Muscle layer of colon (tissue), 2 donors: ENCODE measurements at regions not wholly inside any gene's neighbourhood (a gene's known extent, or its start where the extent isn't known, plus 50 kb on each side); places are given as distances from the start of the nearest gene placed in this dataset.

ENCODE experiments used
- H3K27ac ChIP-seq: one replicate; pipeline ENCODE4 v1.7.0; 2013; ENCODE audit warnings: low read depth, mild to moderate bottlenecking, low read length, moderate library complexity
- H3K27me3 ChIP-seq, 2 donors: one replicate each; pipeline ENCODE4 v1.7.0; 2013; ENCODE audit warnings: low read length in 2 of 2, mild to moderate bottlenecking in 2 of 2; ENCODE audit not compliant: insufficient read depth in 2 of 2, control insufficient read depth in 1 of 2
- H3K36me3 ChIP-seq: one replicate; pipeline ENCODE4 v1.7.0; 2013; ENCODE audit warnings: mild to moderate bottlenecking, low read length; ENCODE audit not compliant: insufficient read depth
- H3K4me1 ChIP-seq: one replicate; pipeline ENCODE4 v1.7.0; 2013; ENCODE audit warnings: mild to moderate bottlenecking, low read length; ENCODE audit not compliant: insufficient read depth
- H3K4me3 ChIP-seq, 2 donors: one replicate each; pipeline ENCODE4 v1.7.0; 2013; ENCODE audit warnings: low read length in 2 of 2, low read depth in 1 of 2, mild to moderate bottlenecking in 1 of 2, moderate library complexity in 1 of 2
- H3K9ac ChIP-seq: one replicate; pipeline ENCODE4 v1.7.0; 2013; ENCODE audit warnings: low read length
- H3K9me3 ChIP-seq: one replicate; pipeline ENCODE4 v1.7.0; 2013; ENCODE audit warnings: mild to moderate bottlenecking, low read length
- donor health status: abdominal sarcoma.
- donor health status: Adenocarcinoma of cecum.

DNA sequence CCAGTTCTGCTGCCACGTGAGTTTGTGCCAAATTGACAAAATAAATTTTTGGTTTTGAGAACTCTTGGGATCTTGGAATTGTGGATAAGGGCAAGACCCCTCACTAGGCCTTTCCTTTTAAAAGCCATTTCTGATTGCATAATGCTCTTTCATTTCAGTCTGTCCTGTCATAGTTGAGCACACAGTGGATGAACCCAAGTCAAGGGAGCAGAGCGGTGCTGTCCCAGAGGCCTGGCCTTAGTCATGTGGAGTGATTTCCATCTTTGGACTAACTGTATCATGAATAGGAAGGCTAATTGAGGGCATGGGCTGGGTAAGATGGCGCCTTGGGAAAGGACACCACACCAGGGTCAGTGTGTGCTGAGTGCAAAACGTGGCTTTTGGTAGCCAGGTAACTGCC lies 304.0 kb downstream of the UACA start:
- Histone ChIP-seq H3K27me3 (no peaks in the 10 kb centered on the region), H3K9ac (no peak overlapping the region), H3K9me3 (no peaks in the 10 kb centered on the region), H3K4me1 (peaks cover 6% of the 10 kb centered on the region), H3K36me3 (no peaks in the 10 kb centered on the region), H3K27ac (no peak overlapping the region), H3K4me3 (no peak overlapping the region)

DNA sequence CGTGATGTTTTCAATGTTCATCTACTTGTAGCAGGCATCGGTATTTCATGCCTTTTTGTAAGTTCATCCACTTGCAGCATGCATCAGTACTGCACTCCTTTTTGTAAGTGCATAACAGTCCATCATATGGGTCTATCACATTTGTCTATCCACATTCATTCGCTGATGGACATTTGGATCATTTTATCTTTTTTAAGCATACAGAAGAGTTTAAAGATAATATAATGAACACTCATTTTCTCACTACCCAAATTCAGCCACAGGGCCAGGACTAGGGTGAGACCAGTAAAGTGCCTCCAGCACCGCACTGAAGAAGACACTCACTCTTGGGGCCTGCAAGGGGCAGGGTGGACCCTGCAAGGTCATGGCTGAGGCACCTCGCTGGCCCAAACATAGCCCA lies 309.6 kb downstream of the UACA start:
- H3K9me3 ChIP-seq = no peaks in the 10 kb centered on the region
- H3K36me3 ChIP-seq = no peaks in the 10 kb centered on the region
- no peak overlapping the region for H3K4me3 ChIP-seq
- H3K9ac ChIP-seq = no peak overlapping the region
- no peak overlapping the region for H3K27ac ChIP-seq
- no peaks in the 10 kb centered on the region for H3K27me3 ChIP-seq
- H3K4me1 ChIP-seq = no peaks in the 10 kb centered on the region

DNA sequence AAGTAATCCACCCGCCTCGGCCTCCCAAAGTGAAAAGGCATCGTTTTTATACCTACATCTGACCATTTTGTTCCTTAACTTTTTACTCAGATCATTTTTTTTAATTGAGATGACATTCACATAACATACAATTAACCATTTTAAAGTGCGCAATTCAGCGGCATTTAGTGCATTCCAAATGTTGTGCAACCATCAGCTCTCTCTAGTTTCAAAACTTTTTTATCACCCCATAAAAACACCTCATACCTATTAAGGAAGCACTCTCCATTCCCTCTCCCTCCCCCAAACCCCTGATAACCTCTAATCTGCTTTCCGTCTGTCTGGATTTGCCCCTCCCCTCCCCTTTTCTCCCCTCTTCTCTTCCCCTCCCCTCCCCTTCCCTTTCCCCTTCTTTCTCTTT lies 310.1 kb downstream of the UACA start:
- Histone ChIP-seq H3K4me1 (no peaks in the 10 kb centered on the region), H3K9ac (no peak overlapping the region), H3K27ac (no peak overlapping the region), H3K9me3 (no peaks in the 10 kb centered on the region), H3K4me3 (no peak overlapping the region), H3K27me3 (no peaks in the 10 kb centered on the region), H3K36me3 (no peaks in the 10 kb centered on the region)

DNA sequence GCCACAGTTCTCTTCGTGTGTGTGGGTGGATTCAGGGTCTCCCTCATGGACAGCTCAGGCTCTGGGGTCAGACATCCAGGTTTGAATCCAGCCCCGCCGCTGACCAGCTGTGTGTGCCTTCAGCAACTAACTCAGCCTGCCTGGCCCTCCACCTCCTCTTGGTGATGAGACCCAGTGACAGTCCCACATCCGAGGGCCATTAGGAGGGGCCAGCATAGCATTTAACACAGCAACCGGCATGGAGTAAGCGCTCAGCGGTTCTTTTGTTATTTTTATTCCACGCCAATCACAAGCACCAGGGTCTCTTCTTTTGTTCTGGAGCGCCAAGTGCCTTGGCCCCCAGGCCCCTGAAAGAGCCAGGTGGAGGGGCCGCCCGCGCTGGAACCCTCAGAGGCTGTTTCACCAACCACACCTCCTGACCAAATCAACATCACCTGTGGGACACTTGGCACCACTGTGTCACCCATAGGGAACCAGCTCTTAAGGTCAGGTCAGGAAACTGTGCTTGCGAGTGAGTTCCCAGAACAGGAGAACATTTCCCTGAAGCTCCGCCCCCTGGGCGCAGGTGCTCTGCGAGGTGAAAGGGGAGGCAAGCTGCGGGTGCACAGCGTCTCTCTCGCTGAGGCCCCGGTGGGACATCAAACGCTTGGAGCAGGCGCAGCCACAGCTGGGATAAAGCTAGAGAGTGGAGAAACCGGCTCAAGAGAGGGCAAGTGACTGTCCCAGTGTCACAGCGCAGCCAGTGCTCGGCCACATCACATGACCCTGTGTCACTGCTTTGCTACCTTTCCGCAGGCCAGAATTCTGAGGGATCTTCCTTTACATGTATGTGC lies 311.3 kb downstream of the UACA start:
- Histone ChIP-seq H3K27ac (no peak overlapping the region), H3K9me3 (no peaks in the 10 kb centered on the region), H3K4me3 (no peak overlapping the region), H3K27me3 (no peaks in the 10 kb centered on the region), H3K9ac (no peak overlapping the region), H3K36me3 (no peaks in the 10 kb centered on the region), H3K4me1 (peaks cover 5% of the 10 kb centered on the region)

GRCh38 chr15:70450142-70450443 lies 313.3 kb downstream of the UACA start:
- H3K4me1 ChIP-seq = peaks cover 5% of the 10 kb centered on the region

DNA sequence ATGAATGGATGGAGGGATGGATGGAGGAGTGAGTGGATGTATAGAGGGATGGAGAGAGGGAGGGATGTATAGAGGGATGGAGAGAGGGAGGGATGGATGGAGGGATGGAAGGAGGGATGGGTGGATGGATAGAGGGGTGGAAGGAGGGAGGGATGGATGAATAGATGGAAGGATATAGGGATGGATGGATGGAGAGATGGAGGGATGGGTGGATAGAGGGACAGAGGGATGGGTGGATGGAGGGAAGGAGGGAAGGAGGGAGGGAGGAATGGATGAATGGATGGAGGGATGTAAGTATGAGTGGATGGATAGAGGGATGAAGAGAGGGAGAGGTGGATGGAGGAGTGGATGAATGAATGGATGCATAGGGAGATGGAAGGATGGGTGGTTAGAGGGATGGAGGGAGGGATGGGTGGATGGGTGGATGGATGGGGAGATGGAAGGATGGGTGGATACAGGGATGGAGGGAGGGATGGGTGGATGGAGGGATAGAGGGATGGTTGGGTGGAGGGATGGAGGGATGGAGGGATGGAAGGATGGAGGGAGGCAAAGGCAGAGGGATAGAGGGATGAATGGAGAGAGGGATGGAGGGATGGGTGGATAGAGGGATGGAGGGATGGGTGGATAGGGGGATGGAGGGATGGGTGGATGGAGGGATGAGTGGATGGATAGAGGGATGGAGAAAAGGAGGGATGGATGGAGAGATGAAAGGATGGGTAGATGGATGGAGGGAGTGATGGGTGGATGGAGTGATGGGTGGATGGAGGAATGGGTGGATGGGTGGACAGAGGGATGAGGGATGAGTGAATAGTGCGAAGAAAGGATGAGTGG lies 313.8 kb downstream of the UACA start:
- no peaks in the 10 kb centered on the region for H3K36me3 ChIP-seq
- H3K27me3 ChIP-seq = no peaks in the 10 kb centered on the region
- H3K9me3 ChIP-seq = no peaks in the 10 kb centered on the region

More at GRCh38 chr15:70450142-70450443, 313.3 kb downstream of the UACA start:
- H3K36me3 ChIP-seq = no peaks in the 10 kb centered on the region
- no peak overlapping the region for H3K9ac ChIP-seq
- H3K27me3 ChIP-seq = no peaks in the 10 kb centered on the region
- H3K4me3 ChIP-seq = no peak overlapping the region
- H3K9me3 ChIP-seq = no peaks in the 10 kb centered on the region
- no peak overlapping the region for H3K27ac ChIP-seq

DNA sequence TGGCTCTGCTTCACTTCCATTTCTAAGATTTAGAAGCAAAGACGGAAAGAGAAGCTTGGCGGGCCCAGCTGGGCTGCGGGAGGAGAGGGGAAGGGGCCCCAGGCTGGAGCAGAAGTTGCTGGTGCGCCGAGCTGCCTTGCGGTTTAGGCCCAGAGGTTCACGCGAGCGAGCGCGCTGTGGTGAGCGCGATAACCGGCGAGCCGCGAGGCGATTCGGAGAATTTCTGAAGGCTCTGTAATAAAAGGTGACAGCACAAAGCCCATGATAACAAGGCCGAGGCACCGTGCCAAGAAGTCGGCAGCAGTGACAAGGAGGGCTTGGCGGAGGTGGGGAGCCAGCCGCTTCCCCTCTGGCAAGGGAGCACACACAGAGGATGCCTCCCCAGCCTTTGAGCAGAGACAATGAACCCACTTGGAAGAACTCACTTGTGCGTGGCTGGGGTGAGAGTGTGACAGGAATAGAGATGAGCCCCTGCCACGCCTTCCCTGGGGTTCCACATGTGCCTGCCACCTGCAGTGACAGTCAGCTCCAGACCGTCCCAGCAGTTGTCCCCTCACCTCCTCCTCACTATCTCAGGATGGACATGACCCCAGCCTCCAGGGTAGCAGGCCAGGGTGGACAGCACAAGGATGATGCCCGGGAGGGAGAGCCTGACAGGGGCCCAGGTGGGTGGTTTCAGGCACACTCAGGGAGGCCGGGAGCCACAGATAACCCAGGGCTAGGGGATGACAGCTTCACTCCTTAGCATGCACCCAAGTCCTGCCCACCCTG lies 315.2 kb downstream of the UACA start:
- Histone ChIP-seq H3K9me3 (no peaks in the 10 kb centered on the region), H3K36me3 (no peaks in the 10 kb centered on the region), H3K27ac (no peak overlapping the region), H3K4me1 (peaks cover 5% of the 10 kb centered on the region), H3K4me3 (no peak overlapping the region), H3K9ac (no peak overlapping the region), H3K27me3 (no peaks in the 10 kb centered on the region)

More for the DNA sequence above, 313.8 kb downstream of the UACA start:
- peaks cover 5% of the 10 kb centered on the region for H3K4me1 ChIP-seq
- no peak overlapping the region for H3K4me3 ChIP-seq
- no peak overlapping the region for H3K9ac ChIP-seq
- no peak overlapping the region for H3K27ac ChIP-seq

DNA sequence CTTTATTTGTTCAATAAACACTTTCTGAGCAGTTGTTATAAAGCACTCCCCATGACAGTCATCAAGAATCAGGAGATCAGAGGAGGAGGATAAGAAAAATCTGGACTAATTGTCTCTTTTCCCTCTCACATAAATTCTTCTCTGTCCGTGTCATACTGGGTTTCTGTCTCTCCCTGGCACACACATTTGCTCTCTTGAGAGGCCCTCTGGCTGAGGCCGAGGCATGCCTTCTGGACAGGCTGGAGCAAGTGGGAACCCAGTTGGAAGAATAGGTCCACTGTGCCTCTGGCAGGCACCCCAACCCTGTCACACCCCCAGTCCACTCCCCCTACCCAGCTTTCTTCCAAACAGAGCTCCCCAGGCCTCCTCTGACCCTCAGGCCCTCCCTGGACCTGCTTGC lies 315.8 kb downstream of the UACA start:
- no peaks in the 10 kb centered on the region for H3K27me3 ChIP-seq
- H3K27ac ChIP-seq = no peak overlapping the region
- peaks cover 5% of the 10 kb centered on the region for H3K4me1 ChIP-seq
- H3K9ac ChIP-seq = no peak overlapping the region
- H3K4me3 ChIP-seq = no peak overlapping the region
- H3K36me3 ChIP-seq = no peaks in the 10 kb centered on the region
- H3K9me3 ChIP-seq = no peaks in the 10 kb centered on the region

GRCh38 chr15:70447081-70447480 lies 316.3 kb downstream of the UACA start:
- Histone ChIP-seq H3K9ac (no peak overlapping the region), H3K36me3 (no peaks in the 10 kb centered on the region), H3K27ac (no peak overlapping the region), H3K9me3 (no peaks in the 10 kb centered on the region), H3K4me3 (no peak overlapping the region), H3K27me3 (no peaks in the 10 kb centered on the region), H3K4me1 (peaks cover 5% of the 10 kb centered on the region)

- Histone ChIP-seq H3K27ac (no peak overlapping the region), H3K4me1 (peaks cover 5% of the 10 kb centered on the region), H3K36me3 (no peaks in the 10 kb centered on the region), H3K9me3 (no peaks in the 10 kb centered on the region), H3K27me3 (no peaks in the 10 kb centered on the region), H3K4me3 (no peak overlapping the region), H3K9ac (no peak overlapping the region)
These were observed 319.7 kb downstream of the UACA start for GRCh38 chr15:70443486-70444273.
